ENCODE measurements at regions not wholly inside any gene's neighbourhood (a gene's known extent, or its start where the extent isn't known, plus 50 kb on each side); places are given as distances from the start of the nearest gene placed in this dataset.

DNA sequence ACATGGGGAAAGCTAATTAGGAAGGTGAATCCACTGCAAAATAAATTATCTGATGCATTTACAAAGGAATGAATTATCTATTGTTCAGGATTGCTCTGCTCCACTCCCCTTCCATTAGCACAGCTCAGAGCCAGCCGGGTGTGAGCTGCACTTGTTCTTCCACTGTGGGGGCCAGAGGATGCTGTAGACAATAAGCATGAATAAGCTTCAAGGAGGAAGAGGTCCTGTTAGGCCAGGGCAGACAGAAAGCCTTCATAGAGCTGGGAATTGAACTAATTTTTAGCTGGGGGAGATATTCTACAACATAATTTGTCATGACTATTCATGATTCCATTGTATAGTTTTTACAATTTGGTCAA, 137.6 kb upstream of the MAX start:
- H3K27me3 ChIP-seq (ENCODE audit: insufficient read depth, low read length): no peaks in the 10 kb centered on the region
- no peak overlapping the region for H2AK5ac ChIP-seq (ENCODE audit: low read length)
- peak overlapping the region; percentile 89 for H2BK12ac ChIP-seq (ENCODE audit: low read length)
- peak overlapping the region; percentile 84 for H4K91ac ChIP-seq (ENCODE audit: low read depth, low read length)
- no peak overlapping the region for H3K18ac ChIP-seq (ENCODE audit: low read length)
- peak overlapping the region; percentile 39 for H4K8ac ChIP-seq (ENCODE audit: low read depth, low read length)
- H3K9ac ChIP-seq (ENCODE audit: low read length): no peak overlapping the region
- peak overlapping the region; percentile 97 for H3K27ac ChIP-seq (ENCODE audit: low read depth, low read length)
- peaks cover 54% of the 10 kb centered on the region for H3K79me1 ChIP-seq (ENCODE audit: low read length)
- H3K4me2 ChIP-seq (ENCODE audit: low read length): no peak overlapping the region
- H2BK120ac ChIP-seq (ENCODE audit: insufficient read depth, low read length, poor library complexity): peak overlapping the region; percentile 84
- no peak overlapping the region for H3K23ac ChIP-seq (ENCODE audit: low read length)
- no peaks in the 10 kb centered on the region for H3K9me3 ChIP-seq (ENCODE audit: insufficient read depth, low read depth, low read length)
- H2AFZ ChIP-seq (ENCODE audit: insufficient read depth, low read length, poor library complexity): no peak overlapping the region
- DNase-seq: no peak
- H3K4me1 ChIP-seq (ENCODE audit: control insufficient read depth in 1 of 2, insufficient read depth in 2 of 2, low read length in 2 of 2): peaks cover 24 to 29% of the 10 kb centered on the region in 2 experiments
- H3K4me3 ChIP-seq (ENCODE audit: low read depth, low read length): no peak overlapping the region
- H3K36me3 ChIP-seq (ENCODE audit: control insufficient read depth in 1 of 2, insufficient read depth in 2 of 2, low read length in 2 of 2): no peaks in the 10 kb centered on the region
- WGBS (ENCODE audit: extremely low coverage, insufficient coverage, insufficient read length): no CpG with 5 or more reads among the region's 1 CpG
- no peak overlapping the region for H4K12ac ChIP-seq (ENCODE audit: low read depth, low read length)
- H3K79me2 ChIP-seq (ENCODE audit: control insufficient read depth, insufficient read depth, low read length, poor library complexity): peaks cover 11% of the 10 kb centered on the region
- peak overlapping the region; percentile 83 for H3K14ac ChIP-seq (ENCODE audit: low read length)
- peak overlapping the region; percentile 89 for H2BK5ac ChIP-seq (ENCODE audit: low read depth, low read length, poor library complexity)
- H3K4ac ChIP-seq (ENCODE audit: low read depth, low read length): peak overlapping the region; percentile 15

DNA sequence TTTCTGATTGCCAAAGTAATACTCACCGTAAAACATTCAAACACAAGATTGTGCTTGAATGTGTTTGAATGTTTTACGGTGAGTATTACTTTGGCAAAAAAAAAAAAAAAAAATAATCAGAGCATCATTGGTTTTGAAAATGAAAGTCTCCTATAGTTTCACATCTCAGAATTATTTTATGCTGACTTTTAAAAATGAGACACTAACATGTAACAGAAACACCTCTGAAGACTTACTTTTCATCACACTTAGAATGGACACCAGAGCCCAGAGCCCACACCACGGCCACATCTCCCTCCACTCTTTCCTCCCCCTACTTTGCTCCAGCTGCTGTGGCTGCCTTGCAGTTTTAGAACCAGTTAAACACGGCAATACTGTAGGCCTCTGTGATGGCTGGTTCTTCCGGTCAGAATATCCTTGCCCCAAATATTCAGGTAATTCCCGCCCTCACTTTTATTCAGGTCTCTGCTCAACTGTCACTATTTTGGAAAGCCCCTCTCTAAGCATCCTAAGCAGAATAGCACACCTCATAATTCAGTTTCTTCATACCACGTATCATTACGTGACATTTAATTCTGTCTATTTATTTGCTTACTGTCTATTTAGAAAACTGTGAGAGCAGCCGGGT, 138.9 kb upstream of the MAX start:
- Histone ChIP-seq H4K12ac (ENCODE audit: low read depth, low read length) (no peak overlapping the region), H2AFZ (ENCODE audit: insufficient read depth, low read length, poor library complexity) (no peak overlapping the region), H3K4me1 (ENCODE audit: control insufficient read depth in 1 of 2, insufficient read depth in 2 of 2, low read length in 2 of 2) (peaks cover 23 to 29% of the 10 kb centered on the region in 2 experiments), H2AK5ac (ENCODE audit: low read length) (no peak overlapping the region), H3K79me2 (ENCODE audit: control insufficient read depth, insufficient read depth, low read length, poor library complexity) (peaks cover 11% of the 10 kb centered on the region), H2BK5ac (ENCODE audit: low read depth, low read length, poor library complexity) (no peak overlapping the region), H3K27me3 (ENCODE audit: insufficient read depth, low read length) (no peaks in the 10 kb centered on the region), H3K27ac (ENCODE audit: low read depth, low read length) (no peak overlapping the region), H3K4me3 (ENCODE audit: low read depth, low read length) (no peak overlapping the region), H3K79me1 (ENCODE audit: low read length) (peaks cover 47% of the 10 kb centered on the region), H3K4ac (ENCODE audit: low read depth, low read length) (peak overlapping the region; percentile 13), H4K91ac (ENCODE audit: low read depth, low read length) (peak overlapping the region; percentile 59), H3K23ac (ENCODE audit: low read length) (no peak overlapping the region), H3K36me3 (ENCODE audit: control insufficient read depth in 1 of 2, insufficient read depth in 2 of 2, low read length in 2 of 2) (no peaks in the 10 kb centered on the region), H2BK12ac (ENCODE audit: low read length) (peak overlapping the region; percentile 67), H4K8ac (ENCODE audit: low read depth, low read length) (peak overlapping the region; percentile 21), H3K14ac (ENCODE audit: low read length) (no peak overlapping the region), H3K18ac (ENCODE audit: low read length) (peak overlapping the region; percentile 16), H3K9me3 (ENCODE audit: insufficient read depth, low read depth, low read length) (no peaks in the 10 kb centered on the region), H3K4me2 (ENCODE audit: low read length) (no peak overlapping the region), H2BK120ac (ENCODE audit: insufficient read depth, low read length, poor library complexity) (peak overlapping the region; percentile 26), H3K9ac (ENCODE audit: low read length) (no peak overlapping the region)
- WGBS (ENCODE audit: extremely low coverage, insufficient coverage, insufficient read length): no CpG with 5 or more reads among the region's 9 CpGs
- no peak for DNase-seq

DNA sequence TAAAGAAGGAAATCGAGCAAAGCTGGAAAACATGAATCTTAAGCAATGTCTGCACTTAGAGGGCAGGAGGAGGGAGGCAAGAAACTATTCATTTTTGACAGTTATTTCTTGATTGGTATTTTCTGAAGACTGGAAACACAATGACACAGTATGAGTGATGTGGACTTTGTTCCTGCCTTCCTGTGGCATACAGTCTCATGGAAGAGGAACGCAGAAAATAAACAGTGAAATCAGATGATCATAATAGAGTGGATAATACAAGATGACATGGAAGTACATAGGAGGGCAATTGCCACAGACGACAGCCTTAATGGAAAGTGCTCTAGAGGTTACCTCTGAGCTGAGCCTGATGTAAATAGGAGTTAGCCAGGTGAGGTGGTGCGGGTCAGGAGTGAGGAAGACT, 140.4 kb upstream of the MAX start:
- no peaks in the 10 kb centered on the region for H3K27me3 ChIP-seq (ENCODE audit: insufficient read depth, low read length)
- no peak overlapping the region for H3K4me3 ChIP-seq (ENCODE audit: low read depth, low read length)
- H2AK5ac ChIP-seq (ENCODE audit: low read length): no peak overlapping the region
- no CpG with 5 or more reads among the region's 4 CpGs for WGBS (ENCODE audit: extremely low coverage, insufficient coverage, insufficient read length)
- H3K4me2 ChIP-seq (ENCODE audit: low read length): no peak overlapping the region
- H3K9me3 ChIP-seq (ENCODE audit: insufficient read depth, low read depth, low read length): no peaks in the 10 kb centered on the region
- no peaks in the 10 kb centered on the region for H3K36me3 ChIP-seq (ENCODE audit: control insufficient read depth in 1 of 2, insufficient read depth in 2 of 2, low read length in 2 of 2)
- no peak overlapping the region for H3K27ac ChIP-seq (ENCODE audit: low read depth, low read length)
- H3K79me1 ChIP-seq (ENCODE audit: low read length): peaks cover 36% of the 10 kb centered on the region
- H2AFZ ChIP-seq (ENCODE audit: insufficient read depth, low read length, poor library complexity): no peak overlapping the region
- H4K8ac ChIP-seq (ENCODE audit: low read depth, low read length): no peak overlapping the region
- no peak overlapping the region for H3K4ac ChIP-seq (ENCODE audit: low read depth, low read length)
- no peak for DNase-seq
- no peak overlapping the region for H3K18ac ChIP-seq (ENCODE audit: low read length)
- no peak overlapping the region for H3K9ac ChIP-seq (ENCODE audit: low read length)
- peaks cover 13 to 17% of the 10 kb centered on the region in 2 experiments for H3K4me1 ChIP-seq (ENCODE audit: control insufficient read depth in 1 of 2, insufficient read depth in 2 of 2, low read length in 2 of 2)
- H4K12ac ChIP-seq (ENCODE audit: low read depth, low read length): no peak overlapping the region
- no peak overlapping the region for H3K23ac ChIP-seq (ENCODE audit: low read length)
- peak overlapping the region; percentile 97 for H2BK12ac ChIP-seq (ENCODE audit: low read length)
- peak overlapping the region; percentile 50 for H3K14ac ChIP-seq (ENCODE audit: low read length)
- H2BK5ac ChIP-seq (ENCODE audit: low read depth, low read length, poor library complexity): no peak overlapping the region
- peaks cover 7% of the 10 kb centered on the region for H3K79me2 ChIP-seq (ENCODE audit: control insufficient read depth, insufficient read depth, low read length, poor library complexity)
- H2BK120ac ChIP-seq (ENCODE audit: insufficient read depth, low read length, poor library complexity): peak overlapping the region; percentile 71
- H4K91ac ChIP-seq (ENCODE audit: low read depth, low read length): peak overlapping the region; percentile 61

DNA sequence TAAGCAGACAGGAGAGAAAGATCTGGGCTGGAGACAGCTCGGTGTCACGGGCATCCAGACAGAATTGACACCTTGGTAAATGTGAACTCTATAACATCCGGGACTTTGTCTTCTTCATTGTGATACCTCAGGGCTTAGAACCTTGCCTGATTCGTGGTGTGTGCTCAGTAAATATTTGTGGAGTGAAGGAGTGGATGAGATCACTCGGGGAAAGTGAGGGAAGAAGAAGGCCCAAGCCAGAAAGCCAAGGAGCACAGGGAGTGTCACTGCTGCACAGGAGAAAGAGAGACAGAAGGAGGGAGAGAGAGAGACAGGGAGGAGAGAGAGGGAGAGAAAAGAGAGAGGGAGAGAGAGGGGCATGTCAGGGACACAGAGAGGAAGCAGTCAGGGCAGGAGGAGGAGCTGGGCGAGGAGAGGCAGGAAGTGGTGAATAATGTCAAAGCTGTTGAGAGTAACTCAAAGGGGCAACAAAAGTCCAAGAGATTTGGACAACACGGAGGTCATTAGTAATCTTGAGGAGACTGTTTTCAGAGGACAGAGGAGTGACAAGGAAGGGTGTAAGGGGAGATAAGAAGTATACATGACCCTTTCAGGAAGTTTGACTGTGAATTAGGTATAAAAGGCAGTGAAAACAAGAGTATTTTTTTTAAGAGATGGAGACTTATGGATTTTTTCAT, 141.6 kb upstream of the MAX start:
- Histone ChIP-seq H3K18ac (ENCODE audit: low read length) (peak overlapping the region; percentile 84), H2BK12ac (ENCODE audit: low read length) (peak overlapping the region; percentile 93), H3K4ac (ENCODE audit: low read depth, low read length) (peak overlapping the region; percentile 65), H3K79me2 (ENCODE audit: control insufficient read depth, insufficient read depth, low read length, poor library complexity) (peaks cover 3% of the 10 kb centered on the region), H4K8ac (ENCODE audit: low read depth, low read length) (peak overlapping the region; percentile 25), H3K4me2 (ENCODE audit: low read length) (no peak overlapping the region), H3K27ac (ENCODE audit: low read depth, low read length) (no peak overlapping the region), H3K79me1 (ENCODE audit: low read length) (peaks cover 27% of the 10 kb centered on the region), H3K23ac (ENCODE audit: low read length) (no peak overlapping the region), H3K4me1 (ENCODE audit: control insufficient read depth in 1 of 2, insufficient read depth in 2 of 2, low read length in 2 of 2) (peaks cover 6 to 9% of the 10 kb centered on the region in 2 experiments), H3K4me3 (ENCODE audit: low read depth, low read length) (no peak overlapping the region), H2AK5ac (ENCODE audit: low read length) (peak overlapping the region; percentile 18), H3K36me3 (ENCODE audit: control insufficient read depth in 1 of 2, insufficient read depth in 2 of 2, low read length in 2 of 2) (no peaks in the 10 kb centered on the region), H2BK5ac (ENCODE audit: low read depth, low read length, poor library complexity) (peak overlapping the region; percentile 61), H2BK120ac (ENCODE audit: insufficient read depth, low read length, poor library complexity) (peak overlapping the region; percentile 89), H3K9ac (ENCODE audit: low read length) (no peak overlapping the region), H3K27me3 (ENCODE audit: insufficient read depth, low read length) (no peaks in the 10 kb centered on the region), H4K91ac (ENCODE audit: low read depth, low read length) (peak overlapping the region; percentile 70), H2AFZ (ENCODE audit: insufficient read depth, low read length, poor library complexity) (peak overlapping the region; percentile 60), H3K9me3 (ENCODE audit: insufficient read depth, low read depth, low read length) (no peaks in the 10 kb centered on the region), H3K14ac (ENCODE audit: low read length) (peak overlapping the region; percentile 77), H4K12ac (ENCODE audit: low read depth, low read length) (no peak overlapping the region)
- no peak for DNase-seq
- no CpG with 5 or more reads among the region's 7 CpGs for WGBS (ENCODE audit: extremely low coverage, insufficient coverage, insufficient read length)

All from trophoblast cell (in vitro differentiated cells and primary cell).